Parathyroid adenoma (tissue), 2 donors: ENCODE measurements at regions not wholly inside any gene's neighbourhood (a gene's known extent, or its start where the extent isn't known, plus 50 kb on each side); places are given as distances from the start of the nearest gene placed in this dataset.

ENCODE experiments used
- H2AFZ ChIP-seq: fragments of 300-600 bp; sonication (generic); one replicate; pipeline ENCODE4 v1.7.0; 2017; ENCODE audit warnings: antibody characterized with exemption, mild to moderate bottlenecking
- H3K27ac ChIP-seq: fragments of 300-600 bp; sonication (generic); one replicate; pipeline ENCODE4 v1.7.0; 2017
- H3K27me3 ChIP-seq: fragments of 300-600 bp; sonication (generic); one replicate; pipeline ENCODE4 v1.7.0; 2017; ENCODE audit warnings: low read length; ENCODE audit not compliant: control insufficient read depth, insufficient read depth
- H3K36me3 ChIP-seq: fragments of 300-600 bp; sonication (generic); one replicate; pipeline ENCODE4 v1.7.0; 2017; ENCODE audit warnings: low read length; ENCODE audit not compliant: control insufficient read depth, insufficient read depth
- H3K4me1 ChIP-seq: fragments of 300-600 bp; sonication (generic); one replicate; pipeline ENCODE4 v1.7.0; 2017; ENCODE audit warnings: control low read depth
- H3K4me2 ChIP-seq: fragments of 300-600 bp; sonication (generic); one replicate; pipeline ENCODE4 v1.7.0; 2017; ENCODE audit warnings: low read length
- H3K4me3 ChIP-seq: fragments of 300-600 bp; sonication (generic); one replicate; pipeline ENCODE4 v1.7.0; 2017; ENCODE audit warnings: low read depth, low read length
- H3K79me2 ChIP-seq: fragments of 300-600 bp; sonication (generic); one replicate; pipeline ENCODE4 v1.7.0; 2017; ENCODE audit warnings: control low read depth
- H3K9ac ChIP-seq: fragments of 300-600 bp; sonication (generic); one replicate; pipeline ENCODE4 v1.7.0; 2017; ENCODE audit warnings: mild to moderate bottlenecking
- H3K9me3 ChIP-seq: fragments of 300-600 bp; sonication (generic); one replicate; pipeline ENCODE4 v1.7.0; 2017; ENCODE audit warnings: low read length; ENCODE audit not compliant: control insufficient read depth
- CTCF ChIP-seq: fragments of 300-600 bp; sonication (generic); IDR thresholded peaks from one replicate; pipeline ENCODE4 v1.7.0; 2017; ENCODE audit warnings: antibody characterized with exemption, mild to moderate bottlenecking
- donor health status: primary hyperparathyroidism.

- H3K4me1 ChIP-seq: no peaks in the 10 kb centered on the region
- H3K4me2 ChIP-seq: no peak overlapping the region
- no peak overlapping the region for H3K4me3 ChIP-seq
- no peaks in the 10 kb centered on the region for H3K27me3 ChIP-seq
- no peak overlapping the region for H2AFZ ChIP-seq
- H3K9ac ChIP-seq: no peak overlapping the region
- H3K79me2 ChIP-seq: no peaks in the 10 kb centered on the region
- no peak for TF ChIP-seq CTCF
- no peaks in the 10 kb centered on the region for H3K9me3 ChIP-seq
- H3K36me3 ChIP-seq: no peaks in the 10 kb centered on the region
- no peak overlapping the region for H3K27ac ChIP-seq
Measured at GRCh38 chr5:125433457-125433856, 687.0 kb upstream of the ZNF608 start.

DNA sequence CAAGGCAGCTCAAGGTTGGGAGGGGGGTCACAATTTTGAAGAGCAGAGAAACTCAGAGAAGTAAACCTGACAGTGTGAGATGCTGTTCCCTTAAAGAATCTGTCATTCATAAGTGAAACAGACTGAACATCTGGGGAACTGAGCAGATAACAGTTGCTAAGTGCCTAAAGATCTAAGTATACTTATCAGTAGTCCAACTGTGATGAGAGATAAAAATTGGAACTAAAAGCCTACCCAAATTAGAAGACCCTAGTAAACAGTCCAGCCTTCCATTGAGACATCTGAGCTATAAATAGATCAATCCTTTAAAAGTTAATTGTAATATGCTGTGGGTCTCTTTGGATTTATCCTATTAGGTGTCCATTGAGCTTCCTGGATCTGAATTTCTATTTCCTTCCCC, 692.8 kb upstream of the ZNF608 start:
- TF ChIP-seq CTCF: no peak
- H3K4me2 ChIP-seq: no peak overlapping the region
- no peaks in the 10 kb centered on the region for H3K9me3 ChIP-seq

DNA sequence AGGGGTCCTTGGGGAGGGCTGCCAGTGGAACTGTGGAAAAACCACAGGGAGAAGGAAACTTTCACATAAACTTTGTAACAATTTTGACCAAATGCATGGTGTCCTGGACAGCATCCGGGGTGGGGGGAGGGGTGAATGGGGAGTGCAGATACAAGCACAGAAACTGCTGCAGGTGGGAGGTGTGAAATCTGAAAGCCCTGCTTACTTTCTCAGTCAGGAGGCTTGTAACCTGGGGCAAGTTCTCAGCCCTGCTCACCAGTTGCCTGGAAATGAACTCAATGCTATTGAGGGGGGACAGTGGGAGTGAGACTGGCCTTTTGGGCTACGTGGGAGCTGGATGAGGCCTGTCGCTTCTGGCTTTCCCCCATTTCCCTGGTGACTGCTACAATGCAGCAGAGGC, 694.5 kb upstream of the ZNF608 start:
- no peak for TF ChIP-seq CTCF
- H3K79me2 ChIP-seq: no peaks in the 10 kb centered on the region
- H3K4me2 ChIP-seq: no peak overlapping the region

More for the DNA sequence above, 692.8 kb upstream of the ZNF608 start:
- Histone ChIP-seq H3K9ac (no peak overlapping the region), H3K27me3 (no peaks in the 10 kb centered on the region), H3K79me2 (no peaks in the 10 kb centered on the region), H3K4me1 (no peaks in the 10 kb centered on the region), H3K36me3 (no peaks in the 10 kb centered on the region), H2AFZ (no peak overlapping the region), H3K4me3 (no peak overlapping the region), H3K27ac (no peak overlapping the region)

DNA sequence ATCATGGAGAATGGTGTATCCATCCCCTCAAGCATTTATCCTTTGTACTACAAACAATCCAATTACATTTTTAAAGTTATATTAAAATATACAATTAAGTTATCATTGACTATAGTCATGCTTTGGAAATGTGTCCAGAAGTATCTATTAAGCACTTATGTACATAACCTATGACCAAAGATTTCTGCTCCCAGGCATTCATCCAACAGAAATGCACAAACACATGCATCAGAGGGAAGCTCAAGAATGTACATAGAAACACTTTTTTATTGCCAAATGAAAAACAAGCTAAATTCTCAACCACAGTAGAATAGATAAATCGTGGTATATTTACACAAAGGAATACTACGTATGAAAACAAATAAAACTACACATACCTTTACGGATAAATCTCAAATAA, 700.5 kb upstream of the ZNF608 start:
- no peak overlapping the region for H3K27ac ChIP-seq
- no peak for TF ChIP-seq CTCF

More for the DNA sequence above, 694.5 kb upstream of the ZNF608 start:
- Histone ChIP-seq H3K27ac (no peak overlapping the region), H3K9me3 (no peaks in the 10 kb centered on the region), H3K27me3 (no peaks in the 10 kb centered on the region), H3K9ac (no peak overlapping the region), H3K4me3 (no peak overlapping the region), H3K36me3 (no peaks in the 10 kb centered on the region), H2AFZ (no peak overlapping the region), H3K4me1 (no peaks in the 10 kb centered on the region)

GRCh38 chr5:125450771-125451170, 704.3 kb upstream of the ZNF608 start:
- no peaks in the 10 kb centered on the region for H3K36me3 ChIP-seq
- no peaks in the 10 kb centered on the region for H3K4me1 ChIP-seq
- no peak overlapping the region for H3K9ac ChIP-seq
- no peak overlapping the region for H3K4me3 ChIP-seq
- no peaks in the 10 kb centered on the region for H3K27me3 ChIP-seq
- no peaks in the 10 kb centered on the region for H3K9me3 ChIP-seq
- H3K79me2 ChIP-seq: no peaks in the 10 kb centered on the region
- no peak for TF ChIP-seq CTCF
- no peak overlapping the region for H3K4me2 ChIP-seq
- H3K27ac ChIP-seq: no peak overlapping the region
- no peak overlapping the region for H2AFZ ChIP-seq

More for the DNA sequence above, 700.5 kb upstream of the ZNF608 start:
- no peaks in the 10 kb centered on the region for H3K9me3 ChIP-seq
- no peaks in the 10 kb centered on the region for H3K27me3 ChIP-seq
- H3K36me3 ChIP-seq: no peaks in the 10 kb centered on the region
- no peaks in the 10 kb centered on the region for H3K4me1 ChIP-seq
- H2AFZ ChIP-seq: no peak overlapping the region
- H3K79me2 ChIP-seq: no peaks in the 10 kb centered on the region
- H3K9ac ChIP-seq: no peak overlapping the region
- no peak overlapping the region for H3K4me3 ChIP-seq
- no peak overlapping the region for H3K4me2 ChIP-seq
